NB4 (cell line): ENCODE measurements at regions not wholly inside any gene's neighbourhood (a gene's known extent, or its start where the extent isn't known, plus 50 kb on each side); places are given as distances from the start of the nearest gene placed in this dataset.

ENCODE experiments used
- DNase-seq: peaks from one replicate; pipeline ENCODE4 v3.0.0; 2010; ENCODE audit warnings: low read depth
- H3K4me3 ChIP-seq: one replicate; pipeline ENCODE4 v1.5.1; 2011; ENCODE audit warnings: mild to moderate bottlenecking, low read depth, low read length, moderate library complexity
- CTCF ChIP-seq: IDR thresholded peaks from one replicate; pipeline ENCODE4 v1.5.1; 2012; ENCODE audit warnings: low read depth, low read length
- MAX ChIP-seq: IDR thresholded peaks from 2 replicates; pipeline ENCODE4 v1.6.1; 2011; ENCODE audit warnings: low read depth, low read length
- MYC ChIP-seq: IDR thresholded peaks from 2 replicates; pipeline ENCODE4 v1.6.1; 2011; ENCODE audit warnings: low read depth, low read length
- POLR2A ChIP-seq: IDR thresholded peaks from 2 replicates; pipeline ENCODE4 v1.6.1; 2011; ENCODE audit warnings: mild to moderate bottlenecking; ENCODE audit not compliant: insufficient read length; ENCODE audit errors: extremely low read depth

DNA sequence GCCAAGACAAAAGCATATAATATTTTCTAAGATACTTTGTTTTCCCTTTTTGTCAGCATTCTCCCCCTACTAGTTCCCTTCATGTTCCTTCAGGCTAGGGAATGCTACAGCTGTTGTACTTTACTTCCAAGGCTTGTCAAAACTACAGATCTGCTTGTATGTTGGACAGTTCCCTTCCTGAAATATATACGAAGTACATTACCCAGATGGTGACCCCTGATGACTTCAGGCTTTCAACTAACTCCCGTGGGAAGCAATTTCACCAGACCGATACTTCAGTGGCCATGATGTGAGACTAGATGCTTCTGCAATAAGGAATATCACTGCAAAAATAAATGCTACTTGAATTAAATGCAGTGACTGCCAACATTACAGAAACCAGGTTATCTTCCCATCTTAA lies 332.8 kb downstream of the SH2D1A start:
- peak; percentile 3 for DNase-seq
- no peak overlapping the region for H3K4me3 ChIP-seq
- TF ChIP-seq CTCF (no peak), MYC (no peak), MAX (no peak), POLR2A (no peak)

- no peak for DNase-seq
- H3K4me3 ChIP-seq = no peak overlapping the region
- TF ChIP-seq POLR2A (no peak), MYC (no peak), MAX (no peak), CTCF (no peak)
Observed at GRCh38 chrX:124680287-124680686, 333.9 kb downstream of the SH2D1A start.

DNA sequence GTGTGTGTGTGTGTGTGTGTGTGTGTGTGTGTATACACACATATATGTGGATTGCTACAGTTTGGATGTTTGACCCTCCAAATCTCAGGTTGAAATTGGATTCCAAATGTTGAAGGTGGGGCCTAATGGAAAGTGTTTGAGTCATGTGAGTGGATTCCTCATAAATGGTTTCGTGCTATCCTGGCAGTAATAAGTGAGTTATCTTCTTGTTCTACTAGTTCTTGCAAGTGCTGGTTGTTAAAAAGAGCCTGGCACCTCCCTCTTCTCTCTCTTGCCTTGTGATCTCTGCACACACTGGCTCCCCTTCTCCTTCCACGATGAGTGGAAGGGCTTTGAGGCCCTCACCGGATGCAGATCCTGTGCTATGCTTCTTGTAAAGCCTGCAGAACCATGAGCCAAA lies 344.1 kb downstream of the SH2D1A start:
- no peak overlapping the region for H3K4me3 ChIP-seq
- no peak for DNase-seq
- TF ChIP-seq POLR2A (no peak), MAX (no peak), MYC (no peak), CTCF (no peak)

DNA sequence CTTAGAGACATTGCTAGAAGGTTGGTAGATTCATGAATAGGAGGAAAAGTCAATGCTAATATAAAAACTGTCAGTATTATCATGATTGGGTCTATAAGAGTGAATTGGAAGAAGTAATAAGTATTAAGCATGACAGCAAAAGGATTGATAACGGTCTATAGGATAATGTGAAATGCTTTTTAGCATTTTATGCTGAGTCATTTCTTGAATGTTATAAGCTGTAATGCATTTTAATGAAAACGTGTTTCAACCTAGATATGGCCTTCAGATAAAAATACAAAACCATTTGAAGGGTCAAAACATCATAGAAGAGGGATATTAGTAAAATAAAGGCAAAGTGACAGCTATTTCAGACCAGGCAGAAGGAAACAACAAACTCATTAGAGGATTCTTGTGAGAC lies 353.5 kb downstream of the SH2D1A start:
- H3K4me3 ChIP-seq = no peak overlapping the region
- TF ChIP-seq MYC (no peak), CTCF (no peak), POLR2A (no peak), MAX (no peak)
- DNase-seq = no peak

DNA sequence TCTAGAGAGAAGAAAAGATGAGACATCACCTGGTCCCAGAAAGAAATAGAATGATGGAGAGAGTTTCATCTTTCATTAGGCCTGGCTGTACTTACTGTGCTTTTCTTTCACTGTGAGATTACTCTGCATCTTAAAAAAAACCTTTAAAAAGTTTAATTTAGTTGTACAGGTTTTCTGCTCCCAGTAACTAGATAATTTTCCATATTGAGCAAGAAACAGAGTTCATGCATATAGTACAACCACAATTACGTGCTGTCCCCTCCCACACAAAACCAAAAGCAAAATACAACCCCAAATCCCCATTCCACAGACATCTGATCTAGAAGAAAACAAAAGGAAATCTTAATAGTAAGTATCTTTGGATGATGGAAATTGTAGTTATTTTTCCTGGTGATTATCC lies 371.2 kb downstream of the SH2D1A start:
- no peak for DNase-seq
- TF ChIP-seq MYC (no peak), MAX (no peak), POLR2A (no peak), CTCF (no peak)
- H3K4me3 ChIP-seq = no peak overlapping the region

- no peak for DNase-seq
- H3K4me3 ChIP-seq = no peak overlapping the region
- no peak for TF ChIP-seq POLR2A
- no peak for TF ChIP-seq MAX
- TF ChIP-seq MYC = no peak
- TF ChIP-seq CTCF = no peak
Observed at GRCh38 chrX:124719060-124719459, 372.7 kb downstream of the SH2D1A start.
